Activated naive CD4-positive, alpha-beta T cell treated with anti-CD3 and anti-CD28 coated beads, Interleukin-2, amount 50 U/mL, for 16 hours (primary cell): ENCODE measurements at regions not wholly inside any gene's neighbourhood (a gene's known extent, or its start where the extent isn't known, plus 50 kb on each side); places are given as distances from the start of the nearest gene placed in this dataset.
"Not testable (repeated sequence)": the region's sequence is repeated elsewhere in the genome, so short reads cannot be mapped to it uniquely, and the experiment has no call there.

ENCODE experiments used
- DNase-seq: peaks from one replicate; pipeline ENCODE4 v3.0.0-alpha.2; 2020

GRCh38 chr1:30008998-30009657 lies 714.3 kb downstream of the MATN1 start:
- DNase-seq, result no peak

- DNase-seq, result no peak
Observed at GRCh38 chr1:30008372-30008997, 714.9 kb downstream of the MATN1 start.

GRCh38 chr1:30005972-30006619 lies 717.3 kb downstream of the MATN1 start:
- no peak for DNase-seq

- no peak for DNase-seq
Observed at GRCh38 chr1:30001732-30002039, 721.7 kb downstream of the MATN1 start.

GRCh38 chr1:30001011-30001731 lies 722.2 kb downstream of the MATN1 start:
- no peak for DNase-seq

- no peak for DNase-seq
Observed at GRCh38 chr1:30000266-30000665, 723.1 kb downstream of the MATN1 start.

- DNase-seq, result no peak
Observed at GRCh38 chr1:29999595-29999994, 723.8 kb downstream of the MATN1 start.

- no peak for DNase-seq
Observed at GRCh38 chr1:29998686-29999085, 724.7 kb downstream of the MATN1 start.

GRCh38 chr1:29997818-29998217 lies 725.6 kb downstream of the MATN1 start:
- DNase-seq, result not testable (repeated sequence)

GRCh38 chr1:29993950-29994349 lies 729.4 kb downstream of the MATN1 start:
- no peak for DNase-seq

- no peak for DNase-seq
Observed at GRCh38 chr1:29991815-29992214, 731.6 kb downstream of the MATN1 start.

- no peak for DNase-seq
Observed at GRCh38 chr1:29991025-29991424, 732.4 kb downstream of the MATN1 start.

- DNase-seq, result no peak
Observed at GRCh38 chr1:29990304-29990703, 733.1 kb downstream of the MATN1 start.

GRCh38 chr1:29986986-29987385 lies 736.4 kb downstream of the MATN1 start:
- no peak for DNase-seq

GRCh38 chr1:29985606-29985945 lies 737.8 kb downstream of the MATN1 start:
- DNase-seq, result no peak

- no peak for DNase-seq
Observed at GRCh38 chr1:29984862-29985605, 738.4 kb downstream of the MATN1 start.

GRCh38 chr1:29984166-29984861 lies 739.1 kb downstream of the MATN1 start:
- DNase-seq, result no peak

- no peak for DNase-seq
Observed at GRCh38 chr1:29983321-29983720, 740.1 kb downstream of the MATN1 start.

- no peak for DNase-seq
Observed at GRCh38 chr1:29981586-29982239, 741.7 kb downstream of the MATN1 start.

- no peak for DNase-seq
Observed at GRCh38 chr1:29977550-29977949, 741.2 kb downstream of the PTPRU start.

- no peak for DNase-seq
Observed at GRCh38 chr1:29975036-29975694, 738.8 kb downstream of the PTPRU start.
